NK-92 treated with Interleukin-12 subunit alpha and Interleukin-12 subunit beta, amount 100 ng/mL, for 24 hours (cell line): ENCODE measurements at regions not wholly inside any gene's neighbourhood (a gene's known extent, or its start where the extent isn't known, plus 50 kb on each side); places are given as distances from the start of the nearest gene placed in this dataset.

Source experiments
- DNase-seq: peaks from one replicate; lab custom pipeline; 2025; lab: John Stamatoyannopoulos, UW

DNA sequence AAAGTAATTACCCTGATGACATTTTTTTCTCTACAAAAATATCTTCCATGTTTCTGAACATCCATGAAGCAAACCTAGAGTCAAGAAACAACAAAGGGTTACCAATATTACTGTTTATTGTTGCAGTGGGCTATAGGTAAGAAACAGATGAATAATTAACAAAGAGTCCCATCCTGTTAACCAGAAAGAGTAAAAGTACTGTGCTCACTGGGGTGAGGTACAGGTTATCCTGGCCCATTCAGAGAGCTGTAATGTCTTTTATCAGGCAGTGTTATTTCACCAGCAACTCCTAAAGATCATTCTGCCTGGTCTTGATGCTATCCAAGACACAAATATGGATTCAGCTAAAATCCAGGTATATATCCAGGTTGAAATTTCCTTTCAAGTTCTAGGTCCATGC, 754.9 kb downstream of the SATB2 start:
- DNase-seq = no peak

DNA sequence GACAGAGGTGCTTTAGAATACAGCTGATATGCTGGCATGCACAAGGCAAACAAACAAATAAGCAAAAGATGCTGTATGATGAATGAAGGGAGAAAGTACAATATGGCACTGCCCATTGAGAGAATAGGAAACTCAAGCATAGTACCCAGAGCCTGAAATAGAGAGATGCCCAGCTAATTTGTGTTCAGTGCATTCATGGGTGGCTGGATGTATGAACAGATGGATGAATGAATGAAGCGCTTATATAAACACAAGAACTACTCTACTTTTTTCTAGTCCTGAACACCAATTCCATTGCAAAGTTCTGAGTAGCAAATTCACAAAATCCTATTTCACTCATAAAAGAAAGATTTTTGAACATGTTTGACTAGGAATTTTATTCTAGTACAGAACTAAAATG, 756.3 kb downstream of the SATB2 start:
- DNase-seq = no peak

- DNase-seq = no peak
These were observed 757.4 kb downstream of the SATB2 start for GRCh38 chr2:198700319-198700718.

- no peak for DNase-seq
These were observed 759.5 kb downstream of the SATB2 start for GRCh38 chr2:198698230-198698629.

DNA sequence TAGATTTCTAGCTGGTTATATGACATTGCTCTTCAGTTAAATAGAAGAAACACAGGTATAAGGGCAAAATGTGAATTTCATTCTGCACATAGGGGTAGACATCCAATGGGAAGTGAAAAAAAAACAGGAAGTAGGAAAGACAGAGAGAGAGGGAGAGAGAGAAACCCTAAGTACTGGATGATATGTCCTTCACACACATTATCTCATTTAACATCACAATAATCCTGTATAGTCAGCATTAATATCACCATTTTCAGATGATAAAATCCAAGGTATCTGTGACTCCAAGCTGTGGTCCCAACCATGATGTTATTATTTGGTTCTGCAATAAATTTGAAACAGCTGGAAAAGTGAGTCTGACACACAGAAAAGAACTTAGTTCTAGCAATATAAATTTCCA, 759.9 kb downstream of the SATB2 start:
- DNase-seq = no peak

- no peak for DNase-seq
These were observed 760.5 kb downstream of the SATB2 start for GRCh38 chr2:198697218-198697617.

DNA sequence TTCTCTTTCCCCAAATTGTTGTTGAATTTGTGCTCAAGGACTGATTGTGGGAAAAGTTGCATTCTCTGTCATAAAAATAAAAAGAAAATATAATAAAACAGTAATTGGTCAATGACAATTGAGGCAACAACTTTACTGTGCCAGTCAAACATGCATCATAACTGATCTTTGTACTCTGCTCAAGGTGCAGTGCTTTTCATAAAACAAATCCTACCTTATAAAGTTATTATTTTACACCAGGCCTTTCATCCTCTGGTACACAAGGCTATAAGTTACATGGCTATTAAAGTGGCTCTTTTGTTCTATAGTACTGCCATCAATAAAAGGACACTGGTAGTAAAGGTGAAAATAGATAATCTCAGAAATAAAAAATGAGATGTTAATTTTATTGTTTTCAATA, 761.9 kb downstream of the SATB2 start:
- DNase-seq = no peak

GRCh38 chr2:198692907-198693510, 764.7 kb downstream of the SATB2 start:
- DNase-seq = no peak

- no peak for DNase-seq
These were observed 766.5 kb downstream of the SATB2 start for GRCh38 chr2:198691236-198691635.

- DNase-seq = no peak
These were observed 793.4 kb downstream of the SATB2 start for GRCh38 chr2:198664321-198664720.

- DNase-seq = no peak
These were observed 794.8 kb downstream of the SATB2 start for GRCh38 chr2:198662905-198663304.

DNA sequence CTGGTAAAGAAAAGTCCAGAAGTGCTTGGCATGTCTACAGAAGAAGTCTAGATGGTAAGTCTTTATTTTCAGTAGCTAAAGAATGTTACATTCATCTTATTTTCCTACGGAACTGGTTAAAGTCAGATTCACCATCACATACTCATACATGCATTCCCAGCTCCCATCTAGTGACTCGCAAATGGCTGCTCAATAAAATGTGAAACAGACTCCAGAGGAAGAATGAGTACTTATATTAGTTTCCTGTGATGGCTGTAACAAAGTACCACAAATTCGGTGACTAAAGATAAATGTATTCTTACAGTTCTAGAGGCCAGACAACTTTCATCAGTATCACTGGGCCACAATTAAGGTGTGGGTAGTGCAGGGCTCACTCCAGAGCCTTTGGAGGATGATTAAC, 797.2 kb downstream of the SATB2 start:
- no peak for DNase-seq

DNA sequence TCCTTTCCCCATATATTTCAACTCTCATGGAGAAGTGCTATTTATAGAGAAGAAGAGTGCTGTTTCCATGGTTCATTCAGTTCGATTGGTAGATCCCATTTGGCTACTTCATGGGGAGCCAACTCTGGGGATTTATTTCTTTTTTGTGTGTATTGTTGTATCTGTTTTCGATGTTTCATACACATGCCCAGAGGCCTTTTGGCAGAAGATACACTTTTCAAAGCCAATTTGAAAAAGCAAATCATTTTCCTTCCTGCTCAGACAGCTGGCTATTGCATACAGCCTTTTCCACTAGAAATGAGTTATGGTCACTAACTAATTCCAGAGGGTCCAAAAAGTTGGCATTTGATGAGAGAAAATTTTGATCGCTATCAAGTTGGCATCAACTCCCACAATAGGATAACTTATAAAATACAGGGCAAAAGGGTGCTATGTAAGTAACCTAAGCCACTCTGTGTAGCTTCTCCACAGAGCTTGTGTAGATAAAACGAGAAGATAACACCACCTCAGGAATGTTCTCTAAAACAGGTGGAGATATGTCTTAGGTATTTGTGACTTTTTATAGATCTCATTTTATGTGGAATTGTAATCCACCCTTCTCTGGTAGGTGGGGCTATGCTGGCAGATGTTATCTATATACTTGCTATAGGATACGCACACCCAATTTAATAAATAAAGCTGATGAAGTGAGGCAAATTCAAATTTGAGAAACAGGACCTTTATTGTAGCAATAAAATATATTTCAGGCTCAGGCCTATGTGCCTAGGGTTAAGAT, 798.5 kb downstream of the SATB2 start:
- no peak for DNase-seq

- DNase-seq = no peak
These were observed 800.1 kb downstream of the SATB2 start for GRCh38 chr2:198657512-198658121.

- no peak for DNase-seq
These were observed 800.9 kb downstream of the SATB2 start for GRCh38 chr2:198656869-198657268.

DNA sequence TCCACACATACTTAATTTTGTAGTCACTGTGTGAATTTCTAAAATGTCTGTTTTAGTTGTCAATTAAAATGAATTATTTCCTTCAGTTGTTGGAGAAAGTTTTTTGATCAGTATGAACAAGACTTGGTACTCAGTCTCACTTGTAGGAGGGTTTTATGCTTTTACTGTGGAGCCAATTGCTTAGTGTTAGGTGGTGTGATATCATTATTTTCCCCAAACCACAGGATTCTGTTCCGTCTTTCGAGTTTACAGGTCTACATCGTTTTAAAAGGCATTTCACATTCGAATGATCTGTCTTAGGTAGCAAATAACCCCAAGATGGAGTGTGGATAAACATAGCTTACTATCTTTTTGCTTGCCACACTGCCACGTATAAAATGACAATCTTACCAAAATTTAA, 803.1 kb downstream of the SATB2 start:
- no peak for DNase-seq

DNA sequence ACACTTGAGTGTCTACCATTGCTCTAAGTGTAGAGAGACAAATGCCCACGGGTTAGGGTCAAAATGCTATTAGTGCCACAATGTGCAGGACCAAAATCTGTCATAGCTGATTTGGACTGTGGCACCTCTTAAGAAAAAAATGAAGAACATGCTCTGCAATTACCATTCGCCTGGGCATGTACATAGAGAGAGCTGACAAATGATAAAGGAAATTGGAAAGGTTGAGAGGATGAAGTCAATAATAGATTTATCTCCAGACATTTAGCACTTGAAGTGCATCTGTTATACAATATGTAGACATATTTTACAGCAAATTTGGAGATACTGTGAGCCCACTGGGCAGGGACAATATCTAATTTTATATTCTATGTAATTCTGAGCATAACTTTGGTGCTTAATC, 804.4 kb downstream of the SATB2 start:
- no peak for DNase-seq

DNA sequence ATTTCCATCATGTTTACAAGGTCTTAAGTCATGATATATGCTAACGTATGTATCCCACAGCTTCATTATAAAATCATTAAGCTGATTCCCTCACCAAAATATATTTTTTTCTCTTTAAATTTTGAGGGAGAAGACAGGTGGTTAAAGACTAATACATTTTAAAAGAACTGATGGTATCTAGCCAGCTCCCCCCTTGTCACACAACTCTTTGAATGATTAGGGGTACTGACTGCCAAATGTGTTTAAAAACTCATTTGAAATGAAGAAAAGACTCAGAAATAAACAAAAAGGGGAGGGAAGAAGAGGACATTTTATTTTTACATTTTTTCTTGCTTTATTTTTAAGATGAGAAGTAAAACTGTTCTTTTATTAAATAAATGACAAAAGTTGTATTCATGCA, 805.3 kb downstream of the SATB2 start:
- DNase-seq = no peak

DNA sequence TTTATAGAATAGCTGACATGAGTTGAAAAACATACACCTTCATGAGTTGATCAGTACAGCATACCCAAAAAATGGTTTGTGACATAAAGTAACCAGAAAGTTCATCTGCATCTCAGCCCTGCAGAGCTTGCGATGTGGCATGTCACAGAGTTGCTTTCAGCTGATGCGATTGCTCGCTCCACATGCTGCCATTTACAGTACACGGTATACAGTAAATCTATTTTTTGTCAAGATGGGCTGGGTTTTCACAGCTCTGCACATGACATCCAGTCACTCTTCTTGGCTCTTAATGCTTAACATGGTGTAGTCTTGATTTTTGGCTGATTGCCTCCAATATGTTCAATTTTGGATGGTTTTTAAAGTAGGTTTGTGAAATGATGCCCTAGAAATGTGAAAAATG, 811.9 kb downstream of the SATB2 start:
- no peak for DNase-seq

DNA sequence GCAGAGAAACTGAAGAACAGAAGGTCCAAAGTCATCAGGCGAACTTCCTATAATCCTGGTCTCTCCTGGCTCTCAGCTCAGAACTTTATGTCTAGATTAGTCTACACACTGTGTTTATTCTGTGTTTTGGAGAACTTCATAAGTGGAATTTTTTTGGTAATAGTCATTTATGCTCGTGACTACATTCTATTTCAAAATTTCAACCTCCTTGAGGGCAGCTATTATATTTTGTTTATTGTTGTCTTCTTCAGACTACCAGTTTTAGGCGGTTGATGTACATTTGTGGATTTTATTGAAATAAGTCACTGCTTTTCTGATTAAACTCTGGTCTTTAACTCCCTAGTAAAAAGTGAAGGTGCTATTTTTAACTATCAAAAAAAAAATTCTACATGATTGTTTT, 816.6 kb downstream of the SATB2 start:
- DNase-seq = no peak

- no peak for DNase-seq
These were observed 817.3 kb downstream of the SATB2 start for GRCh38 chr2:198640463-198640862.

DNA sequence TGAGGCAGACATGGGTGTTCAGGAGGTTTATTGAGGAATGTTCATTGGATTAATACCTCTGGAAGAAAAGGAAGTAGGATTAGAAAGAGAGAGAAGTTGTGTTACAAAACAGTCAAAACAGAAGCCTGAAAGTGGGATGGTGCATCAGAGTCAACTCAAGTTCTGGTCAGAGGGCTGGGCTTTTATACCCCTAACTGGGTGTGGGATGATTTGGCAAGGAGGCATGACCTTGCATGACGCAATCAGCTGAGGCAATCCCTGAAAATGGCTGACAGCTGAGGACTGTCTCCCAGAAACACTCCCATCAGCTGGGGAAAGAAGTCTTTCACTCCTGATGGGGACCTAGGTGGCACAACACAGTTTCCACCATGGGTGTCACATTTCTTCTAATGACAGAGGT, 818.2 kb downstream of the SATB2 start:
- DNase-seq = no peak

DNA sequence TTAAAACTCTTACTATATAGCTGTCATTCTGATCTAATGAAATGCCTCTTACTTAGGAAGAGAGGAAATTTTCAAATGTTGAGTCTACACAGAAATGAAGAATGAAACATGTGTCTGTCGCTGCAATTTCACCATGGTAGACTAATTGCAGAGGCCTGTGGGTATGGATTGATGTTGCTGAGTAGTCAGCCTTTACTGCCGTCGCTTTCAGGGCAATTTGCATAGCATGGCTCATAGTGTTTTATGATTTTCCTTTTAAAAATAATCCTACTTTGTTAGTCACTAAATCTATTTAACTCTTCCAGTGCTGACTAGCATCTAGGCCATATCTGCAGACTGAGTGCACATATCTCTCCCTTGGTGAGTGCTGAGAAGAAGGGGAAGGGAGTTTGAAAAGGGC, 819.2 kb downstream of the SATB2 start:
- no peak for DNase-seq

DNA sequence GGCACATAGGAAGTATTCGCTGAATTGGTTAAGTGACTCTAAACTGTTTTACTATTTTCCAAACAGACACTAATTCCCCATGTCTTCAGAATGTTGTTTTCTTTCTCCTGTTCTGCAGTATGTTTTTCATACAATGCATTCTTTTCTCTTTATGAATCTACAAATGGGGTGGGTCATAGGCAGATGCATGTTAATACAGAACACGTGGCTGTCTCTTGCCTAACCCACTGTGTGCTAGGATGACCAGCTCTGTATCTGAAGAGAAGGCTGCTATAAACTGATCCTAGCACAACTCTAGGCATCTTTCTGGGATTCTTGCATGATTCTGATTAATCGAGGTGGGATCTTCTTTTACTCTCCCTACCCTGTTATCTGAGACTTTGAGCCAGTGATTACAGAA, 826.0 kb downstream of the PLCL1 start:
- DNase-seq = no peak
